ENCODE measurements at regions not wholly inside any gene's neighbourhood (a gene's known extent, or its start where the extent isn't known, plus 50 kb on each side); places are given as distances from the start of the nearest gene placed in this dataset.

DNA sequence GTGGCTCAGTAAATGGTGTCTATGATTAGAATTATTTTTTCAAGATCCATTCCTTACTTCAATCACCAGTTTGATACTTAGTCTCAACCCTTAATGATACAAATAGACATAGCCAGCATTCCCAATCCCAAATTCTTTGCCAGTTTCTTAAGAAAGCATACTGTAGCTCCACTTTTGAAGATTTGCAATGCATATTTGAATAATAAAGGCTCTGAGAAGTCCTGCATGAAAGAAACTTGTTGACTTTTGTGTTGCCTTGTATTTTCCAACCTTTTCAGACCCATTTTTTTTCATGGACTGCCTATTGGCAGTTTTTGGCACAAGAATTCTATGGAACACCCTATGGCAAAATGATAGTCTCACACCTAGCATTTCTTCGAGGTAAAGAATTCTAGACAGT lies 215.6 kb upstream of the CHD6 start:
- no peaks in the 10 kb centered on the region for H3K4me1 ChIP-seq
- intact Hi-C loops (cut with DNase I; ENCODE audit: low total_unique reads) = no loop called here
- no peaks in the 10 kb centered on the region for H3K27me3 ChIP-seq
- no peaks in the 10 kb centered on the region for H3K36me3 ChIP-seq
- DNase-seq = no peak
- no peaks in the 10 kb centered on the region for H3K9me3 ChIP-seq
- TF ChIP-seq, protein P1, sequence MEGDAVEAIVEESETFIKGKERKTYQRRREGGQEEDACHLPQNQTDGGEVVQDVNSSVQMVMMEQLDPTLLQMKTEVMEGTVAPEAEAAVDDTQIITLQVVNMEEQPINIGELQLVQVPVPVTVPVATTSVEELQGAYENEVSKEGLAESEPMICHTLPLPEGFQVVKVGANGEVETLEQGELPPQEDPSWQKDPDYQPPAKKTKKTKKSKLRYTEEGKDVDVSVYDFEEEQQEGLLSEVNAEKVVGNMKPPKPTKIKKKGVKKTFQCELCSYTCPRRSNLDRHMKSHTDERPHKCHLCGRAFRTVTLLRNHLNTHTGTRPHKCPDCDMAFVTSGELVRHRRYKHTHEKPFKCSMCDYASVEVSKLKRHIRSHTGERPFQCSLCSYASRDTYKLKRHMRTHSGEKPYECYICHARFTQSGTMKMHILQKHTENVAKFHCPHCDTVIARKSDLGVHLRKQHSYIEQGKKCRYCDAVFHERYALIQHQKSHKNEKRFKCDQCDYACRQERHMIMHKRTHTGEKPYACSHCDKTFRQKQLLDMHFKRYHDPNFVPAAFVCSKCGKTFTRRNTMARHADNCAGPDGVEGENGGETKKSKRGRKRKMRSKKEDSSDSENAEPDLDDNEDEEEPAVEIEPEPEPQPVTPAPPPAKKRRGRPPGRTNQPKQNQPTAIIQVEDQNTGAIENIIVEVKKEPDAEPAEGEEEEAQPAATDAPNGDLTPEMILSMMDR (IDR thresholded peaks at IDR 0.05) = no peak
- TF ChIP-seq POLR2A (IDR thresholded peaks at IDR 0.05) = no peak
- H3K27ac ChIP-seq = no peak overlapping the region
- H3K4me3 ChIP-seq = no peak overlapping the region

DNA sequence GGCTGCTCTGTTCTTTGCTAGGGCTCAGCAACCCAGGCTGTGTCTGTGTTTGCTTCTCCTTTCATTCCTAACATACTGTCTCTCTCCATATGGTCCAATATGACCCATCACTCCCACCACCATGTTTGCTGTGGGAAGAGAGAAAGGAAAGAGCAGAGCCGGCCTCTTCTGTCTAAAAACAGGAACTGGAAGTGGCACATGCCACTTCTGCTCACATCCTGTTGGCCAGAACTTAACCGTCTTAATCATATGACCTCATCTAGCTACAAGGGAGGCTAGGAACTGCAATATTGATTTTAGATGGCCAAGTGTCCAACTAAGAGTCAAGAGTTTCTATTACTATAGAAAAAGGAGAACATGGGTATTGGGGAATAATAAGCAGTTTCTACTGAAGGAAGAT lies 212.5 kb upstream of the CHD6 start:
- H3K4me3 ChIP-seq = no peak overlapping the region
- H3K36me3 ChIP-seq = no peaks in the 10 kb centered on the region
- TF ChIP-seq, protein P1 (IDR thresholded peaks at IDR 0.05) = no peak
- no peaks in the 10 kb centered on the region for H3K4me1 ChIP-seq
- H3K9me3 ChIP-seq = no peaks in the 10 kb centered on the region
- no peaks in the 10 kb centered on the region for H3K27me3 ChIP-seq
- intact Hi-C loops (cut with DNase I; ENCODE audit: low total_unique reads) = no loop called here
- DNase-seq = no peak
- H3K27ac ChIP-seq = no peak overlapping the region

DNA sequence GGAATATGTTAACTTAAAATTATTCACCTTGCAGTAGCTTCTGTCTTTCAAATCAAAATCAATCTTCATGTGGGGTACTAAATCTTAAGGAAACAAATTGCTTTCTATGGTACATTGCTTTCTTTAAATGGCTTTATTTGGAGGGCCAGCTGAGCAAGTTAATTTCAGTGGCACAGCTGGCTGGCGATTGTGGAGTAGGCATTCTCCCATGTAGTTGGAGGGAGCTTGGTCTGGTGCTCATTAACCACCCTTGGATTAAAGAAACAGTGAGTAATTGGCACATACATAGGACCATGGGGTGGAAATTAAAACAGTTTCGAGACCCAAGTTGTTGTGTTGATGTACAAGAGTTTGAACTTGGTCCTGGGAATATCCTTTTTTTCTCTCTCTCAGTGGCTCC lies 201.3 kb upstream of the CHD6 start:
- Histone ChIP-seq H3K36me3 (no peaks in the 10 kb centered on the region), H3K27ac (no peak overlapping the region), H3K4me3 (no peak overlapping the region), H3K9me3 (no peaks in the 10 kb centered on the region), H3K4me1 (no peaks in the 10 kb centered on the region), H3K27me3 (no peaks in the 10 kb centered on the region)
- TF ChIP-seq POLR2A (IDR thresholded peaks at IDR 0.05) = no peak
- TF ChIP-seq, protein P1 (IDR thresholded peaks at IDR 0.05) = no peak
- DNase-seq = no peak
- intact Hi-C loops (cut with DNase I; ENCODE audit: low total_unique reads) = no loop called here

DNA sequence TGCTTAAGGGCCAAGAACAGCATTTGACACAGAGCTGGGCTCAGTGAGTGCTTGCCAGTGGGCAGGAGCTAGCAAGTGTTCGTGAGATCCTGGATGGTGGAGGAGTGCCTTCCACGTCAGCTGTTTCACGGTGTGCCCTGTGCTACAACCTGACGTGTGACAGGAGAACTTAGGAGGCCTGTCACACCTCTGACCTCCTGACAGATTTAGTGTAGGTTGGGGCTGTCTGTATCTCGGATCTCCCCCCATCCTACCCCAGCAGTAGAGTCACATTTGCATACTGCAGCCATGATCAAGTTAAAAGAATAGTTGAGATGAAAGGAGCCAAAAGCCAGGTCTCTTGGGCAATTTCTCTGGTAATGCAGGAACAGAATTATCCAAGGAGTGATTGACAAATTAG lies 200.8 kb upstream of the CHD6 start:
- Histone ChIP-seq H3K36me3 (no peaks in the 10 kb centered on the region), H3K4me1 (no peaks in the 10 kb centered on the region), H3K9me3 (no peaks in the 10 kb centered on the region), H3K27ac (no peak overlapping the region), H3K27me3 (no peaks in the 10 kb centered on the region), H3K4me3 (no peak overlapping the region)
- TF ChIP-seq POLR2A (IDR thresholded peaks at IDR 0.05) = no peak
- TF ChIP-seq, protein P1 (IDR thresholded peaks at IDR 0.05) = no peak
- intact Hi-C loops (cut with DNase I; ENCODE audit: low total_unique reads) = no loop called here
- no peak for DNase-seq

DNA sequence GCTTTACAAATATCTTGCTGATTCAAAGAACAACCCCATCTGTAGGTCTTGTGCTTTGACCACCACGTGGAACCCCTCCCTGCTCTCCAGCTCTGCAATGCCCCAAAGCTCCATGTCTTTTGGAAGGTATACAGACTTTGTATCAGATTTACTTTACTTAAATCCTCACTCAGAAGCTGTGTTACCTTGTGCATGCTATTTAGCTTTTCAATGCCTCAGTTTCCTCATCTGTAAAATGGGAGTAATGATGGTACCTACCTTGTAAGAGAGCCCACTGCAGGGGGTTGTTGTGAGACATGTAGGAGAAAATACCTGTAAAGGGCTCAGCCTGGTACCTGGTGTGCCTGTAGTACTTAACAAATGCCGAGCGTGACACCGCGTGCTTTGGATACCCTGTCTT lies 200.2 kb upstream of the CHD6 start:
- no peak for DNase-seq
- no peaks in the 10 kb centered on the region for H3K36me3 ChIP-seq
- no peak overlapping the region for H3K4me3 ChIP-seq
- H3K9me3 ChIP-seq = no peaks in the 10 kb centered on the region
- TF ChIP-seq POLR2A (IDR thresholded peaks at IDR 0.05) = no peak
- TF ChIP-seq, protein P1 (IDR thresholded peaks at IDR 0.05) = no peak
- no peak overlapping the region for H3K27ac ChIP-seq
- H3K27me3 ChIP-seq = no peaks in the 10 kb centered on the region
- no peaks in the 10 kb centered on the region for H3K4me1 ChIP-seq
- intact Hi-C loops (cut with DNase I; ENCODE audit: low total_unique reads) = no loop called here

All from uterus (tissue), 3 donors.